ENCODE measurements at regions not wholly inside any gene's neighbourhood (a gene's known extent, or its start where the extent isn't known, plus 50 kb on each side); places are given as distances from the start of the nearest gene placed in this dataset.

DNA sequence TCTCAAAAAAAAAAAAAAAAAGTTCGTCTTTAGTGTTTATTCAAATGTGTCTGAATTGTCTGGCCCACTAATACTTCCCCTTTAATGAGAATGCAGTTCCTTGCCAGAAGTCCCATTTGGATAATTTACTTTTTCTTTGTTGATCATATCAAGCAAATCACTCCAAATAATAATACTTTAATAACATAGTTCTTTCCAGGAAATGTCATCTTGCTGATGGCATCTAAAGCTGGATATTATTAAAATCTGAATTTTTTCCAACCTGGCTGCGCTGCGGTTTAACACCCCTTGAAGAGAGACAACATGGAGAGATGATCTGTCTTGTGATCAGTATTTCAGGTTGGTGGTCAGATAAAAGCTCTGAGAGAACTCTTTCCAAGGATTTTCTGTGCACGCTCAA, 111.2 kb upstream of the CNKSR3 start:
- no peak overlapping the region for H3K27ac Mint-ChIP-seq
- H3K9me3 Mint-ChIP-seq = no peaks in the 10 kb centered on the region
- peaks cover 2% of the 10 kb centered on the region for H3K4me1 Mint-ChIP-seq

DNA sequence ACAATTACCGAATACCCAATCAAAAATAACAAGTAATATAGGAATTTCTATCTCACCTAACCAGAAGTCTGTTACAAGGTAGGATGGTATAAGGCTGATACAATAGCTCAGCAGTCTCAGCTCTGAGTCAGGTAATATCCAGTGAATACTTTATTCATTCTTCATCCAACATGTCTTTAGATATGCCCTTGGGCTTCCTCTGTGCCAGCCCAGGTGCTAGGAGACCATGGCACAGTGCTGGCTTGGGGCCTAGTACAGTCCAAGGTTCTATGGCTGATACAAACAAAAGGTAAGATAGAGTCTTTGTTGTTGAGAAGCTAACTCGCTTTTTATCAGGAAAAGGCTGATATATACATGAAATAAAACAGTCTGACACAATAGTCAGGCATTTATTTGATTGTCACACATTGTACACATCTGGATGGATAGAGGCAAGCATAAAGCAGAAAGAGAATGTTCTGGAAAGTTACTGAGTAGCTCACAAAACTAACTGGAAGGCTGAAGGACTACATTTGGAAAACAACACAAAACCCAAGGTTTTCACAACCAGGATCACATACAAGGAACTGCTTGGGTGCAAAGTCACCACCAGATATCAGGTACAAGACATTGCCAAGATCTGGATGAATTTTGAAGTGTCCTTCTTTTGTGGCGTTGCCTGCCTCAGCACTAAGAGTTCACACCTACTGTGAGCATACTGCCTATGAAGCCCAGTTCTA, 110.4 kb upstream of the SCAF8 start:
- H3K4me1 ChIP-seq = no peaks in the 10 kb centered on the region
- peaks cover 2% of the 10 kb centered on the region for H3K4me1 Mint-ChIP-seq
- no peaks in the 10 kb centered on the region for H4K20me1 ChIP-seq (ENCODE audit: low read depth)
- no peaks in the 10 kb centered on the region for H3K9me3 ChIP-seq (ENCODE audit: low read depth)
- H3K4me2 ChIP-seq = no peak overlapping the region
- no peak overlapping the region for H3K27ac Mint-ChIP-seq
- no peak for DNase-seq (ENCODE audit: low spot score)
- no peaks in the 10 kb centered on the region for H3K9me3 Mint-ChIP-seq
- TF ChIP-seq, protein P1, sequence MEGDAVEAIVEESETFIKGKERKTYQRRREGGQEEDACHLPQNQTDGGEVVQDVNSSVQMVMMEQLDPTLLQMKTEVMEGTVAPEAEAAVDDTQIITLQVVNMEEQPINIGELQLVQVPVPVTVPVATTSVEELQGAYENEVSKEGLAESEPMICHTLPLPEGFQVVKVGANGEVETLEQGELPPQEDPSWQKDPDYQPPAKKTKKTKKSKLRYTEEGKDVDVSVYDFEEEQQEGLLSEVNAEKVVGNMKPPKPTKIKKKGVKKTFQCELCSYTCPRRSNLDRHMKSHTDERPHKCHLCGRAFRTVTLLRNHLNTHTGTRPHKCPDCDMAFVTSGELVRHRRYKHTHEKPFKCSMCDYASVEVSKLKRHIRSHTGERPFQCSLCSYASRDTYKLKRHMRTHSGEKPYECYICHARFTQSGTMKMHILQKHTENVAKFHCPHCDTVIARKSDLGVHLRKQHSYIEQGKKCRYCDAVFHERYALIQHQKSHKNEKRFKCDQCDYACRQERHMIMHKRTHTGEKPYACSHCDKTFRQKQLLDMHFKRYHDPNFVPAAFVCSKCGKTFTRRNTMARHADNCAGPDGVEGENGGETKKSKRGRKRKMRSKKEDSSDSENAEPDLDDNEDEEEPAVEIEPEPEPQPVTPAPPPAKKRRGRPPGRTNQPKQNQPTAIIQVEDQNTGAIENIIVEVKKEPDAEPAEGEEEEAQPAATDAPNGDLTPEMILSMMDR (IDR thresholded peaks at IDR 0.05) = no peak
- no peak for TF ChIP-seq EZH2 (IDR thresholded peaks at IDR 0.05)
- H3K27me3 Mint-ChIP-seq (ENCODE audit: insufficient read depth, low read depth) = no peaks in the 10 kb centered on the region
- no peaks in the 10 kb centered on the region for H3K36me3 ChIP-seq
- H3K4me3 ChIP-seq = no peak overlapping the region
- H3K27me3 ChIP-seq = no peaks in the 10 kb centered on the region
- H3K27ac ChIP-seq = no peak overlapping the region
- no peaks in the 10 kb centered on the region for H3K36me3 Mint-ChIP-seq
- no peak overlapping the region for H2AFZ ChIP-seq (replicated peaks)
- no peak overlapping the region for H3K9ac ChIP-seq
- no peaks in the 10 kb centered on the region for H3F3A ChIP-seq (ENCODE audit: low read depth)
- H3K79me2 ChIP-seq (ENCODE audit: low read depth) = no peaks in the 10 kb centered on the region
- H3K4me3 Mint-ChIP-seq = no peak overlapping the region

More for the DNA sequence above, 111.2 kb upstream of the CNKSR3 start:
- no peak overlapping the region for H3K9ac ChIP-seq
- no peaks in the 10 kb centered on the region for H3K27me3 ChIP-seq
- no peaks in the 10 kb centered on the region for H3K79me2 ChIP-seq (ENCODE audit: low read depth)
- no peak overlapping the region for H3K27ac ChIP-seq
- H3K27me3 Mint-ChIP-seq (ENCODE audit: insufficient read depth, low read depth) = peaks cover 1% of the 10 kb centered on the region
- H3K4me1 ChIP-seq = no peaks in the 10 kb centered on the region
- no peak overlapping the region for H3K4me3 Mint-ChIP-seq
- TF ChIP-seq EZH2phosphoT487 (IDR thresholded peaks at IDR 0.05) (no peak), EZH2 (IDR thresholded peaks at IDR 0.05) (no peak)
- TF ChIP-seq, protein P1 (IDR thresholded peaks at IDR 0.05) = no peak
- H4K20me1 ChIP-seq (ENCODE audit: low read depth) = no peaks in the 10 kb centered on the region
- H3K4me3 ChIP-seq = no peak overlapping the region
- no peak overlapping the region for H3K4me2 ChIP-seq
- H3F3A ChIP-seq (ENCODE audit: low read depth) = no peaks in the 10 kb centered on the region
- no peaks in the 10 kb centered on the region for H3K36me3 Mint-ChIP-seq
- DNase-seq (ENCODE audit: low spot score) = no peak
- no peaks in the 10 kb centered on the region for H3K9me3 ChIP-seq (ENCODE audit: low read depth)
- no peaks in the 10 kb centered on the region for H3K36me3 ChIP-seq
- no peak overlapping the region for H2AFZ ChIP-seq (replicated peaks)

DNA sequence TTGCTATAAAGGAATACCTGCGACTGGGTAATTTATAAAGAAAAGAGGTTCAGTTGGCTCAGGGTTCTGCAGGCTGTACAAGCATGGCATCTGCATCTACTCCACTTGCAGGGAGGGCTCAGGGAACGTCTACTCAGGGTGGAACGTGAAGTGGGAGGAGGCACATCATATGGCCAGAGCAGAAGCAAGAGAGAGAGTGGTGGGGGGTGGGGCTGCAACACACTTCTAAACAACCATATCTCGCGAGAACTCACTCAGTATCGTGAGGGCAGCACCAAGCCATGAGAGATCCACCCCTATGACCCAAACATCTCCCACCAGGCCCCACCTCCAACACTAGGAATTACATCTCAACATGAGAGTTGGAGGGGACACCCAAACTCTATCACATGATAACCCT, 109.8 kb upstream of the SCAF8 start:
- Histone ChIP-seq H2AFZ (replicated peaks) (no peak overlapping the region), H3K4me1 (no peaks in the 10 kb centered on the region), H3K9me3 (ENCODE audit: low read depth) (no peaks in the 10 kb centered on the region), H3K27ac (no peak overlapping the region), H3K27me3 (no peaks in the 10 kb centered on the region), H3K4me3 (no peak overlapping the region), H4K20me1 (ENCODE audit: low read depth) (no peaks in the 10 kb centered on the region), H3K4me2 (no peak overlapping the region), H3K36me3 (no peaks in the 10 kb centered on the region), H3K9ac (no peak overlapping the region), H3F3A (ENCODE audit: low read depth) (no peaks in the 10 kb centered on the region), H3K79me2 (ENCODE audit: low read depth) (no peaks in the 10 kb centered on the region)
- DNase-seq (ENCODE audit: low spot score) = no peak
- Mint-ChIP-seq H3K9me3 (no peaks in the 10 kb centered on the region), H3K27me3 (ENCODE audit: insufficient read depth, low read depth) (no peaks in the 10 kb centered on the region), H3K36me3 (no peaks in the 10 kb centered on the region), H3K4me1 (peaks cover 2% of the 10 kb centered on the region), H3K4me3 (no peak overlapping the region), H3K27ac (no peak overlapping the region)
- TF ChIP-seq, protein P1 (IDR thresholded peaks at IDR 0.05) = no peak
- no peak for TF ChIP-seq EZH2 (IDR thresholded peaks at IDR 0.05)
- TF ChIP-seq EZH2phosphoT487 (IDR thresholded peaks at IDR 0.05) = no peak

Data from neural progenitor cell (in vitro differentiated cells).